HepG2 (cell line): ENCODE measurements at regions not wholly inside any gene's neighbourhood (a gene's known extent, or its start where the extent isn't known, plus 50 kb on each side); places are given as distances from the start of the nearest gene placed in this dataset.

Source experiments
- ATAC-seq: fragments of 200-7000 bp; cut with Tn5 transposase; 3 replicates; pipeline ENCODE4 v1.9.1; 2020; ENCODE audit warnings: mild to moderate bottlenecking, moderate library complexity
- BruUV-seq: library from RNA; stranded (reverse); fragments of 400-500 nt; replicated peaks from 2 replicates; lab custom pipeline; 2021; lab: Mats Ljungman, UMichigan
- CTCF ChIA-PET: fragments of 300-600 bp; formaldehyde crosslinking; extraction: SDS; loops from one replicate; lab custom pipeline; 2021; ENCODE audit warnings: low total read pairs, inconsistent platforms, low intra/inter-chr PET ratio; lab: Yijun Ruan, JAX
- POLR2A ChIA-PET: fragments of 350-600 bp; sonication (Branson Sonifier 250); formaldehyde crosslinking; loops from one replicate; lab custom pipeline; 2020; ENCODE audit warnings: antibody characterized with exemption, inconsistent platforms; lab: Yijun Ruan, JAX
- DNase-seq: peaks from one replicate; pipeline ENCODE4 v3.0.0-alpha.2; 2015; ENCODE audit warnings: low spot score
- FAIRE-seq: peaks from 3 replicates; lab custom pipeline; 2011; peaks lifted over from hg19 to GRCh38; lab: Jason Lieb, UNC
- H2AFZ ChIP-seq: one replicate; pipeline ENCODE4 v1.6.1; 2011; ENCODE audit warnings: low read length, inconsistent platforms
- H3K27ac ChIP-seq: fragments of 300-600 bp; 3 replicates; pipeline ENCODE4 v1.8.0; 2011; ENCODE audit warnings: mixed run types, mild to moderate bottlenecking, mixed read lengths, low read length, inconsistent platforms; ENCODE audit not compliant: insufficient read depth; ENCODE audit errors: extremely low read length
- H3K27me3 ChIP-seq, 2 experiments: fragments of 200-600 bp in 1 of 2; 2 replicates in 1 of 2; 3 replicates in 1 of 2; pipeline versions ENCODE4 v1.6.0 to v1.8.0; 2011; ENCODE audit warnings: low read length in 2 of 2, mild to moderate bottlenecking in 2 of 2, moderate library complexity in 2 of 2, inconsistent platforms in 1 of 2; ENCODE audit not compliant: insufficient read depth in 2 of 2, control insufficient read depth in 1 of 2
- H3K36me3 ChIP-seq, 2 experiments: fragments of 200-600 bp in 1 of 2; replicated peaks in 1 of 2; 2 replicates in 1 of 2; 3 replicates in 1 of 2; pipeline versions ENCODE4 v1.5.1 to v1.8.0; 2011; ENCODE audit warnings: low read length in 2 of 2, inconsistent platforms in 1 of 2; ENCODE audit not compliant: insufficient read depth in 2 of 2, control insufficient read depth in 1 of 2
- H3K4me1 ChIP-seq: 2 replicates; pipeline ENCODE4 v1.5.1; 2012; ENCODE audit warnings: low read length, inconsistent platforms; ENCODE audit not compliant: insufficient read depth
- H3K4me2 ChIP-seq: 2 replicates; pipeline ENCODE4 v1.6.0; 2011; ENCODE audit warnings: low read depth, low read length, inconsistent platforms
- H3K4me3 ChIP-seq, 3 experiments: fragments of 200-600 bp in 1 of 3; sonication (generic), shearing (Covaris generic) in 1 of 3; replicated peaks in 1 of 3; 2 replicates each; pipeline ENCODE4 v1.5.1; 2011 to 2016; ENCODE audit warnings: low read length in 3 of 3, inconsistent platforms in 2 of 3, low read depth in 2 of 3, mild to moderate bottlenecking in 2 of 3, control low read depth in 1 of 3, mixed read lengths in 1 of 3; ENCODE audit not compliant: insufficient read depth in 1 of 3
- H3K79me2 ChIP-seq: one replicate; pipeline ENCODE4 v1.6.1; 2011; ENCODE audit warnings: low read length, inconsistent platforms; ENCODE audit not compliant: insufficient read depth
- H3K9ac ChIP-seq: 2 replicates; pipeline ENCODE4 v1.6.0; 2011; ENCODE audit warnings: mild to moderate bottlenecking, low read depth, low read length, inconsistent platforms; ENCODE audit not compliant: insufficient read depth
- H3K9me3 ChIP-seq: 2 replicates; pipeline ENCODE4 v1.5.1; 2012; ENCODE audit warnings: mild to moderate bottlenecking, low read length
- H4K20me1 ChIP-seq: 2 replicates; pipeline ENCODE4 v1.6.0; 2011; ENCODE audit warnings: inconsistent platforms, mild to moderate bottlenecking, low read length, moderate library complexity; ENCODE audit not compliant: insufficient read depth
- ATAD3A ChIP-seq: sonication (generic); formaldehyde crosslinking; IDR thresholded peaks from 2 replicates; pipeline ENCODE4 v1.4.0; 2020; ENCODE audit warnings: missing genetic modification reagents
- ATF7 ChIP-seq, 2 experiments: fragments of 450-650 bp in 1 of 2; sonication (generic) in 1 of 2; formaldehyde crosslinking in 1 of 2; IDR thresholded peaks; 2 replicates each; pipeline versions ENCODE4 v1.4.0 to v1.6.1; 2016 to 2020; ENCODE audit warnings: antibody characterized with exemption in 1 of 2, mild to moderate bottlenecking in 1 of 2, missing genetic modification reagents in 1 of 2
- ELF3 ChIP-seq: IDR thresholded peaks from 2 replicates; pipeline ENCODE4 v1.6.1; 2016; ENCODE audit warnings: missing genetic modification reagents, missing compliant biosample characterization
- FOXK2 ChIP-seq: fragments of 450-650 bp; IDR thresholded peaks from 2 replicates; pipeline ENCODE4 v1.6.1; 2016
- KLF6 ChIP-seq: IDR thresholded peaks from 2 replicates; pipeline ENCODE4 v1.8.0; 2016; ENCODE audit warnings: missing biosample characterization, missing genetic modification reagents
- MXI1 ChIP-seq: IDR thresholded peaks from 3 replicates; pipeline ENCODE4 v1.6.1; 2012; ENCODE audit warnings: low read depth, low read length, inconsistent platforms, borderline replicate concordance
- NFRKB ChIP-seq: fragments of 450-650 bp; IDR thresholded peaks from 2 replicates; pipeline ENCODE4 v1.6.1; 2017
- NR2C2 ChIP-seq: sonication (generic); formaldehyde crosslinking; IDR thresholded peaks from 2 replicates; pipeline ENCODE4 v1.4.0; 2020; ENCODE audit warnings: missing genetic modification reagents, mild to moderate bottlenecking, moderate library complexity, borderline replicate concordance
- RELA ChIP-seq: sonication (generic); formaldehyde crosslinking; IDR thresholded peaks from 2 replicates; pipeline ENCODE4 v1.4.0; 2020; ENCODE audit warnings: missing genetic modification reagents
- SMAD1 ChIP-seq: sonication (generic); formaldehyde crosslinking; IDR thresholded peaks from 2 replicates; pipeline ENCODE4 v1.4.0; 2020; ENCODE audit warnings: missing genetic modification reagents, low read depth, mild to moderate bottlenecking, borderline replicate concordance
- TCF7L2 ChIP-seq: IDR thresholded peaks from 2 replicates; pipeline ENCODE4 v1.6.1; 2011; ENCODE audit warnings: mild to moderate bottlenecking, low read depth, low read length, moderate library complexity
- ZNF33B ChIP-seq: sonication (generic); formaldehyde crosslinking; IDR thresholded peaks from 2 replicates; pipeline ENCODE4 v1.5.1; 2020; ENCODE audit warnings: mild to moderate bottlenecking, missing genetic modification reagents
- ZNF430 ChIP-seq: sonication (generic); formaldehyde crosslinking; IDR thresholded peaks from 2 replicates; pipeline ENCODE4 v1.9.0; 2021; ENCODE audit warnings: mild to moderate bottlenecking, missing genetic modification reagents
- ZNF605 ChIP-seq: sonication (generic); formaldehyde crosslinking; IDR thresholded peaks from 2 replicates; pipeline ENCODE4 v1.8.0; 2022; ENCODE audit warnings: mild to moderate bottlenecking, missing genetic modification reagents
- ZNF747 ChIP-seq: sonication (generic); formaldehyde crosslinking; IDR thresholded peaks from 2 replicates; pipeline ENCODE4 v1.8.1; 2023; ENCODE audit warnings: missing genetic modification reagents, mild to moderate bottlenecking, borderline replicate concordance
- ZNF839 ChIP-seq: sonication (generic); formaldehyde crosslinking; IDR thresholded peaks from 2 replicates; pipeline ENCODE4 v1.4.0; 2020; ENCODE audit warnings: missing genetic modification reagents, mild to moderate bottlenecking, borderline replicate concordance
- WGBS: methylation state at CpG from one replicate; pipeline ENCODE4 v1.1.6; 2017; ENCODE audit warnings: low lambda C conversion rate; 5-methylcytosine and 5-hydroxymethylcytosine counted together
- in situ Hi-C: cut with HindIII; loops from 2 replicates; pipeline ENCODE4 v1.10.0; 2017; ENCODE audit warnings: low pct_unique_long_range_greater_than_20kb; ENCODE audit not compliant: extremely low pct_ligation_motif_present
- intact Hi-C: fragments of 100-400 bp; cut with micrococcal nuclease; formaldehyde crosslinking; loops from one replicate; pipeline ENCODE4 v1.10.0; 2022; ENCODE audit not compliant: unreplicated experiment
- TF ChIP-seq, protein P1 (sequence below): sonication (generic); formaldehyde crosslinking; IDR thresholded peaks from 2 replicates; pipeline ENCODE4 v1.4.0; 2020; ENCODE audit warnings: missing genetic modification reagents
- TF ChIP-seq, protein P2 (sequence below): sonication (generic); formaldehyde crosslinking; IDR thresholded peaks from 2 replicates; pipeline ENCODE4 v1.4.0; 2020; ENCODE audit warnings: mild to moderate bottlenecking, missing genetic modification reagents
- TF ChIP-seq, protein P3 (sequence below): sonication (generic); formaldehyde crosslinking; IDR thresholded peaks from 2 replicates; pipeline ENCODE4 v1.5.1; 2020; ENCODE audit warnings: missing genetic modification reagents, mild to moderate bottlenecking, borderline replicate concordance

DNA sequence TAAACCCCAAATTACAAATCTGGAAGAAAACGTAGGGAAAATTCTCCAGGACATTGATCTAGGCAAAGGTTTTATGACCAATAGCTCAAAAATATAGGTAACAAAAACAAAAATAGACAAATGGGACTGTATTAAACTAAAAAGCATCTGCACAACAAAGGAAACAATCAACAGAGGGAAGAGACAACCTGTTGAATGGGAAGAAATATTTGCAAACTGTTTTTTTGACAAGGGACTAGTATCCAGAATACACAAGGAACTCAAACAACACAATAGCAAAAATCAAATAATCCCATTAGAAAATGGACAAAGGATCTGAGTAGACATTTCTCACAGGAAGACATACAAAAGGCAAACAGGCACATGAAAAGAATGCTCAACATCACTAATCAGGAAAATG, 386.3 kb downstream of the ENC1 start:
- DNase-seq: no peak
- no peak for TF ChIP-seq ZNF33B (CRISPR knock-in tag)
- TF ChIP-seq SMAD1 (CRISPR knock-in tag): no peak
- no peak for TF ChIP-seq KLF6 (CRISPR knock-in tag)
- no peak for TF ChIP-seq RELA (CRISPR knock-in tag)
- TF ChIP-seq, protein P1, sequence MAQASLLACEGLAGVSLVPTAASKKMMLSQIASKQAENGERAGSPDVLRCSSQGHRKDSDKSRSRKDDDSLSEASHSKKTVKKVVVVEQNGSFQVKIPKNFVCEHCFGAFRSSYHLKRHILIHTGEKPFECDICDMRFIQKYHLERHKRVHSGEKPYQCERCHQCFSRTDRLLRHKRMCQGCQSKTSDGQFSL (CRISPR knock-in tag): no peak
- no peak for TF ChIP-seq ZNF747 (CRISPR knock-in tag)
- no peak for TF ChIP-seq NFRKB
- no peak for TF ChIP-seq MXI1
- TF ChIP-seq ATAD3A: no peak
- TF ChIP-seq, protein P2, sequence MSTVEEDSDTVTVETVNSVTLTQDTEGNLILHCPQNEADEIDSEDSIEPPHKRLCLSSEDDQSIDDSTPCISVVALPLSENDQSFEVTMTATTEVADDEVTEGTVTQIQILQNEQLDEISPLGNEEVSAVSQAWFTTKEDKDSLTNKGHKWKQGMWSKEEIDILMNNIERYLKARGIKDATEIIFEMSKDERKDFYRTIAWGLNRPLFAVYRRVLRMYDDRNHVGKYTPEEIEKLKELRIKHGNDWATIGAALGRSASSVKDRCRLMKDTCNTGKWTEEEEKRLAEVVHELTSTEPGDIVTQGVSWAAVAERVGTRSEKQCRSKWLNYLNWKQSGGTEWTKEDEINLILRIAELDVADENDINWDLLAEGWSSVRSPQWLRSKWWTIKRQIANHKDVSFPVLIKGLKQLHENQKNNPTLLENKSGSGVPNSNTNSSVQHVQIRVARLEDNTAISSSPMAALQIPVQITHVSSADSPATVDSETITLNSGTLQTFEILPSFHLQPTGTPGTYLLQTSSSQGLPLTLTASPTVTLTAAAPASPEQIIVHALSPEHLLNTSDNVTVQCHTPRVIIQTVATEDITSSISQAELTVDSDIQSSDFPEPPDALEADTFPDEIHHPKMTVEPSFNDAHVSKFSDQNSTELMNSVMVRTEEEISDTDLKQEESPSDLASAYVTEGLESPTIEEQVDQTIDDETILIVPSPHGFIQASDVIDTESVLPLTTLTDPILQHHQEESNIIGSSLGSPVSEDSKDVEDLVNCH (CRISPR knock-in tag): no peak
- no peak for TF ChIP-seq ATF7 (IDR thresholded peaks at IDR 0.05)
- TF ChIP-seq ATF7 (CRISPR knock-in tag; IDR thresholded peaks at IDR 0.05): no peak
- no peak for TF ChIP-seq ELF3 (CRISPR knock-in tag)
- no peak for TF ChIP-seq NR2C2
- TF ChIP-seq FOXK2: no peak
- TF ChIP-seq, protein P3, sequence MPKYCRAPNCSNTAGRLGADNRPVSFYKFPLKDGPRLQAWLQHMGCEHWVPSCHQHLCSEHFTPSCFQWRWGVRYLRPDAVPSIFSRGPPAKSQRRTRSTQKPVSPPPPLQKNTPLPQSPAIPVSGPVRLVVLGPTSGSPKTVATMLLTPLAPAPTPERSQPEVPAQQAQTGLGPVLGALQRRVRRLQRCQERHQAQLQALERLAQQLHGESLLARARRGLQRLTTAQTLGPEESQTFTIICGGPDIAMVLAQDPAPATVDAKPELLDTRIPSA: no peak
- TF ChIP-seq TCF7L2: no peak
- TF ChIP-seq ZNF605 (CRISPR knock-in tag): no peak
- no peak for TF ChIP-seq ZNF430 (CRISPR knock-in tag)
- no peak for TF ChIP-seq ZNF839
- Histone ChIP-seq H3K27ac (no peak overlapping the region), H3K36me3 (no peaks in the 10 kb centered on the region), H3K27me3 (peaks cover 0 to 13% of the 10 kb centered on the region in 2 experiments; a peak in 1 of 5 replicates), H3K9ac (no peak overlapping the region), H3K4me1 (no peaks in the 10 kb centered on the region), H3K4me3 (no peak overlapping the region), H3K9me3 (no peaks in the 10 kb centered on the region), H3K4me2 (no peak overlapping the region), H3K79me2 (no peaks in the 10 kb centered on the region), H2AFZ (no peak overlapping the region), H4K20me1 (no peaks in the 10 kb centered on the region)
- in situ Hi-C loops (no loop called here), intact Hi-C loops (no loop called here)
- WGBS: 3% methylated on average over 1 of the region's 1 CpG
- ChIA-PET CTCF (no interaction called here), POLR2A (no interaction called here)
- FAIRE-seq: no peak
- no TSS peak for BruUV-seq
- ATAC-seq: no peak
